OCI-LY3 (cell line): ENCODE measurements at regions not wholly inside any gene's neighbourhood (a gene's known extent, or its start where the extent isn't known, plus 50 kb on each side); places are given as distances from the start of the nearest gene placed in this dataset.

Experiments used
- EZH2phosphoT487 ChIP-seq: fragments of 200-600 bp; shearing (Covaris generic); IDR thresholded peaks from 2 replicates; pipeline ENCODE4 v1.6.1; 2018; ENCODE audit warnings: antibody characterized with exemption, mixed run types, low read depth
- TF ChIP-seq, protein P1 (sequence below): fragments of 200-600, 300-600 bp; sonication (generic); IDR thresholded peaks from 2 replicates; pipeline ENCODE4 v1.5.1; 2014; ENCODE audit warnings: antibody characterized with exemption, low read length, low read depth

DNA sequence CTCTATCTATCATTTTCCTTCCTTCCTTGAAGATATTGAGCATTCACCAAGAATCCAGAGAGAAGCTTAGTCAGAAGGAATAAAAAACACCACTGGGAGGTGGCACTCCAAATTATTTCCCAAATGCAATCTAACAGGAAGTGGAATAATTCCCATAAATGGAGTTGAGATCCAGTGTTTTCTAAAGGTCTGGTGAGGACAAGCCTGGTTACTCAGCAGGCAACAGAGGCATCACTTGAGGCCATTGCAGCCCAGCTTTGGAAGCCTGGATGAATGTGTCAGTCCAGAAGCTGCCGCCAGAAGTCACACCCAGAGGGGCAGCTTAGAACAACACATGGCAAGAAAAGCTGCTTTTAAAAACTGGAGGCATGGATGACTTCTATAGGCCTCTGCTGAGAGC is 288.9 kb upstream of the KLF6 start:
- TF ChIP-seq, protein P1, sequence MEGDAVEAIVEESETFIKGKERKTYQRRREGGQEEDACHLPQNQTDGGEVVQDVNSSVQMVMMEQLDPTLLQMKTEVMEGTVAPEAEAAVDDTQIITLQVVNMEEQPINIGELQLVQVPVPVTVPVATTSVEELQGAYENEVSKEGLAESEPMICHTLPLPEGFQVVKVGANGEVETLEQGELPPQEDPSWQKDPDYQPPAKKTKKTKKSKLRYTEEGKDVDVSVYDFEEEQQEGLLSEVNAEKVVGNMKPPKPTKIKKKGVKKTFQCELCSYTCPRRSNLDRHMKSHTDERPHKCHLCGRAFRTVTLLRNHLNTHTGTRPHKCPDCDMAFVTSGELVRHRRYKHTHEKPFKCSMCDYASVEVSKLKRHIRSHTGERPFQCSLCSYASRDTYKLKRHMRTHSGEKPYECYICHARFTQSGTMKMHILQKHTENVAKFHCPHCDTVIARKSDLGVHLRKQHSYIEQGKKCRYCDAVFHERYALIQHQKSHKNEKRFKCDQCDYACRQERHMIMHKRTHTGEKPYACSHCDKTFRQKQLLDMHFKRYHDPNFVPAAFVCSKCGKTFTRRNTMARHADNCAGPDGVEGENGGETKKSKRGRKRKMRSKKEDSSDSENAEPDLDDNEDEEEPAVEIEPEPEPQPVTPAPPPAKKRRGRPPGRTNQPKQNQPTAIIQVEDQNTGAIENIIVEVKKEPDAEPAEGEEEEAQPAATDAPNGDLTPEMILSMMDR, result no peak
- TF ChIP-seq EZH2phosphoT487, result no peak
